GM19395 (cell line): ENCODE measurements at regions not wholly inside any gene's neighbourhood (a gene's known extent, or its start where the extent isn't known, plus 50 kb on each side); places are given as distances from the start of the nearest gene placed in this dataset.

Experiments
- ATAC-seq: cut with Tn5 transposase; IDR thresholded peaks from one replicate; pipeline ENCODE4 v1.9.1; 2021; ENCODE audit warnings: mild to moderate bottlenecking, moderate library complexity; ENCODE audit not compliant: unreplicated experiment

GRCh38 chr3:87354398-87354797 is 78.0 kb upstream of the POU1F1 start:
- ATAC-seq = no peak

- ATAC-seq = no peak
Measured at GRCh38 chr3:87351937-87352336, 75.6 kb upstream of the POU1F1 start.

GRCh38 chr3:87350367-87351199 is 74.2 kb upstream of the POU1F1 start:
- ATAC-seq = peak; percentile 100

- no peak for ATAC-seq
Measured at GRCh38 chr3:87349833-87350232, 73.4 kb upstream of the POU1F1 start.

- no peak for ATAC-seq
Measured at GRCh38 chr3:87336761-87337160, 60.4 kb upstream of the POU1F1 start.

- no peak for ATAC-seq
Measured at GRCh38 chr3:87335931-87336330, 59.5 kb upstream of the POU1F1 start.

GRCh38 chr3:87333393-87333892 is 57.1 kb upstream of the POU1F1 start:
- ATAC-seq = peak; percentile 66

GRCh38 chr3:87332789-87333188 is 56.4 kb upstream of the POU1F1 start:
- ATAC-seq = no peak

GRCh38 chr3:87329065-87329464 is 52.7 kb upstream of the POU1F1 start:
- no peak for ATAC-seq
